HEK293 (cell line): ENCODE measurements at regions not wholly inside any gene's neighbourhood (a gene's known extent, or its start where the extent isn't known, plus 50 kb on each side); places are given as distances from the start of the nearest gene placed in this dataset.

Experiments used
- CTCF ChIP-seq: fragments of 450-650 bp; formaldehyde crosslinking; IDR thresholded peaks from 2 replicates; pipeline ENCODE4 v1.5.1; 2016; ENCODE audit warnings: missing biosample characterization, missing genetic modification characterization
- HOXA7 ChIP-seq: sonication (generic); formaldehyde crosslinking; IDR thresholded peaks from 2 replicates; pipeline ENCODE4 v1.8.1; 2022; ENCODE audit warnings: missing genetic modification reagents, borderline replicate concordance
- REPIN1 ChIP-seq: fragments of 450-650 bp; formaldehyde crosslinking; IDR thresholded peaks from 2 replicates; pipeline ENCODE4 v1.5.1; 2017; ENCODE audit warnings: missing biosample characterization, missing genetic modification characterization, low read depth
- ZBTB21 ChIP-seq: fragments of 450-650 bp; formaldehyde crosslinking; IDR thresholded peaks from 2 replicates; pipeline ENCODE4 v1.5.1; 2017; ENCODE audit warnings: missing biosample characterization, missing genetic modification characterization
- ZBTB7A ChIP-seq: fragments of 450-650 bp; formaldehyde crosslinking; IDR thresholded peaks from 2 replicates; pipeline ENCODE4 v1.5.1; 2016; ENCODE audit warnings: low read depth, missing biosample characterization, missing genetic modification characterization
- ZNF155 ChIP-seq: fragments of 450-650 bp; formaldehyde crosslinking; IDR thresholded peaks from 2 replicates; pipeline ENCODE4 v1.5.1; 2016; ENCODE audit warnings: missing biosample characterization, missing genetic modification characterization
- ZNF214 ChIP-seq: fragments of 450-650 bp; formaldehyde crosslinking; IDR thresholded peaks from 2 replicates; pipeline ENCODE4 v1.5.1; 2017; ENCODE audit warnings: missing biosample characterization, mild to moderate bottlenecking, missing genetic modification characterization, borderline replicate concordance
- ZNF274 ChIP-seq, 2 experiments: fragments of 200-500 bp in 1 of 2; fragments of 450-650 bp in 1 of 2; sonication (Bioruptor generic) in 1 of 2; formaldehyde crosslinking in 1 of 2; IDR thresholded peaks; 2 replicates each; pipeline versions ENCODE4 v1.5.1 to v1.6.1; 2014 to 2016; ENCODE audit warnings: borderline replicate concordance in 1 of 2, inconsistent platforms in 1 of 2, low read length in 1 of 2, missing biosample characterization in 1 of 2, missing genetic modification characterization in 1 of 2
- ZNF48 ChIP-seq: fragments of 450-650 bp; formaldehyde crosslinking; IDR thresholded peaks from 2 replicates; pipeline ENCODE4 v1.5.1; 2016; ENCODE audit warnings: missing biosample characterization, missing genetic modification characterization
- ZNF510 ChIP-seq: fragments of 450-650 bp; formaldehyde crosslinking; IDR thresholded peaks from 2 replicates; pipeline ENCODE4 v1.5.1; 2018; ENCODE audit warnings: mild to moderate bottlenecking, missing genetic modification characterization, missing biosample characterization; ENCODE audit not compliant: insufficient replicate concordance
- ZNF521 ChIP-seq: fragments of 450-650 bp; formaldehyde crosslinking; IDR thresholded peaks from 2 replicates; pipeline ENCODE4 v1.5.1; 2017; ENCODE audit warnings: missing biosample characterization, mild to moderate bottlenecking, missing genetic modification characterization
- ZNF610 ChIP-seq: fragments of 450-650 bp; formaldehyde crosslinking; IDR thresholded peaks from 2 replicates; pipeline ENCODE4 v1.5.1; 2016; ENCODE audit warnings: missing biosample characterization, missing genetic modification characterization, borderline replicate concordance
- TF ChIP-seq, protein P1 (sequence below): IDR thresholded peaks from 2 replicates; pipeline ENCODE4 v1.6.1; 2011; ENCODE audit warnings: mild to moderate bottlenecking, low read depth, low read length, borderline replicate concordance

DNA sequence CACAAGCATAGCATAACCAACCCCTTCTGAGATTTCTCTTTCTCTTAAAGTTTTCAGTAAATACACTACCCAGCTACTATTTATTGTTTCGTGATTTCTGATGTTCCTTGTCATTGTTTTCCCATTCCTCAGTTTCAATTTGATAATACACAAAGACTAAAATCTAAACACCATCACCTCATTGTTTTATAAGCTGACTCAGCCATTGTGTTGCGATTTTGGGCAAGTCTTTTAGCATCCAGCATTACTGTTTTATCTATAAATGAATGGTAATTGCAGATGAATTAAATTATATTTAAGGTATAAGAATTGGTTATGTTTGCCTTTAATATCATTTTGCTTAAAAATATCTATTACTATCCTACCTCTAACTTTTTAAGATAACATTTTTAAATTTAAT is 1308.5 kb downstream of the PLA2G4A start:
- TF ChIP-seq ZNF274 (IDR thresholded peaks at IDR 0.05; ENCODE audit: low read length) (no peak), ZNF274 (tag by site-specific recombination; IDR thresholded peaks at IDR 0.05; ENCODE audit: borderline replicate concordance) (no peak), ZNF214 (no peak), ZBTB21 (tag by site-specific recombination) (no peak), ZNF155 (no peak), HOXA7 (CRISPR knock-in tag) (no peak), CTCF (no peak), ZNF48 (tag by site-specific recombination) (no peak), ZNF510 (no peak), REPIN1 (tag by site-specific recombination) (no peak), ZNF610 (no peak), ZBTB7A (tag by site-specific recombination) (no peak), ZNF521 (no peak)
- TF ChIP-seq, protein P1, sequence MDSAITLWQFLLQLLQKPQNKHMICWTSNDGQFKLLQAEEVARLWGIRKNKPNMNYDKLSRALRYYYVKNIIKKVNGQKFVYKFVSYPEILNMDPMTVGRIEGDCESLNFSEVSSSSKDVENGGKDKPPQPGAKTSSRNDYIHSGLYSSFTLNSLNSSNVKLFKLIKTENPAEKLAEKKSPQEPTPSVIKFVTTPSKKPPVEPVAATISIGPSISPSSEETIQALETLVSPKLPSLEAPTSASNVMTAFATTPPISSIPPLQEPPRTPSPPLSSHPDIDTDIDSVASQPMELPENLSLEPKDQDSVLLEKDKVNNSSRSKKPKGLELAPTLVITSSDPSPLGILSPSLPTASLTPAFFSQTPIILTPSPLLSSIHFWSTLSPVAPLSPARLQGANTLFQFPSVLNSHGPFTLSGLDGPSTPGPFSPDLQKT: no peak
